ENCODE measurements at regions not wholly inside any gene's neighbourhood (a gene's known extent, or its start where the extent isn't known, plus 50 kb on each side); places are given as distances from the start of the nearest gene placed in this dataset.

DNA sequence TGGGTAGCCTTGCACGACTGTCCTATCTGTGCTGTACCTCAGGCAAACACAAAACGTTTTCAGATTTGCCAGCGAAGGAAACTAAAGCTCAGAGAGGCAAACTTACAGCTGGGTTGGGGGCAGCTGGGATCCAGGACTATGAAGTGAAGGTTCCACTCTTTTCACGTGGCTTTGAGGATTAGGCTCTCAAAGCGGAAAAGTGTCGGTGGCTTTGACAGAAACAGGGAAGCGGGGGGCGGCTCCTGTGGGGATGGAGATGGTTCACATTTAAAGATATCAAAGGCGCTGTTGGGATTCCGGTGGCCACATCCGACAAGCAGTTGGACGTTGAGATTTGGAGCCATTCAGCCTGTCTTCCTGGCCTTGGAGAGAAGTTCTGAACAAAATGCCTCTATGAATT is 958.3 kb upstream of the ZNF722 start:
- Histone ChIP-seq H3K79me2 (ENCODE audit: insufficient read depth, low read length) (no peaks in the 10 kb centered on the region), H3K27me3 (ENCODE audit: low read length) (no peaks in the 10 kb centered on the region), H3K9ac (ENCODE audit: low read length) (no peak overlapping the region), H3K27ac (ENCODE audit: low read depth, low read length) (no peak overlapping the region), H2AFZ (ENCODE audit: low read depth, low read length, severe bottlenecking) (no peak overlapping the region), H3K9me3 (ENCODE audit: insufficient read depth, low read length) (peaks cover 12% of the 10 kb centered on the region; the same call in 1 of the 2 replicates), H3K36me3 (ENCODE audit: low read length) (no peaks in the 10 kb centered on the region), H3K4me3 (ENCODE audit: insufficient read depth, low read length, poor library complexity, severe bottlenecking) (no peak overlapping the region), H3K9me2 (replicated peaks; ENCODE audit: insufficient read depth, low read length) (no peaks in the 10 kb centered on the region), H4K20me1 (ENCODE audit: low read depth, low read length) (no peaks in the 10 kb centered on the region), H3F3A (ENCODE audit: insufficient read depth) (no peaks in the 10 kb centered on the region), H3K4me2 (ENCODE audit: low read depth, low read length, poor library complexity, severe bottlenecking) (no peak overlapping the region)
- no peak for TF ChIP-seq EZH2phosphoT487 (conservative IDR thresholded peaks at IDR 0.05; ENCODE audit: low read length)

DNA sequence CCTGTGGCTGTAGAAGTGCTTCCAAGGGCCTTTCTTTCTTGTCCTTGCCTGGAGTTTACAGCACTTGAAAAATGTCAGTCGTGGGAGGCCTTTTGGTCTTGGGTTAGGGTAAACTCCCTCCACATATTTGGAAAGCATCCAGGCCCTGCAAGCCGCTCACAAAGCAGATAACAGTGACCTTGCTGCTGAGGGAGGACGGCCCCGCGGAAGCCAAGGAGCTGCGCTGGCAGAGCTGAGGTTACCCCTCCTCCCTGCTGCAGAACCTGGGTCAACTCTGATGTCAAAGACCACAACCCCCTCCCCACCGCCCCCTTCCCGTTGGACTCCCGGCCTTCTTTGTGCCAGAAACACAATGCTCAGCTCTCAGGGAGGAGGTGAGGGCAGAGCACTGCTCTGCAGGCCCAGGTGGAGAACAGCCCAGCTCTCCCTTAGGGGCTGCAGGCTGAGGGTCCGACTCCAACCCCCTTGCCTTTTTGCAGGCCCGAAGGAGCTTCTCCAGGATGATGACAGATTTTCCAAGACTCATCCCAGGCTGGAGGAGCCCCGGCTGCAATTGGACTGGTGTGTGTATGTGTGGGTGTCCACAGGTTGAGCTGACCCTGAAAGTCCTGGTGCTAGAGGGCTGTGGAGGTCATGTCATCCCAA is 957.6 kb upstream of the ZNF722 start:
- H3K27ac ChIP-seq (ENCODE audit: low read depth, low read length) = no peak overlapping the region
- H4K20me1 ChIP-seq (ENCODE audit: low read depth, low read length) = no peaks in the 10 kb centered on the region
- H3K9me2 ChIP-seq (replicated peaks; ENCODE audit: insufficient read depth, low read length) = no peaks in the 10 kb centered on the region
- no peaks in the 10 kb centered on the region for H3F3A ChIP-seq (ENCODE audit: insufficient read depth)
- H3K4me2 ChIP-seq (ENCODE audit: low read depth, low read length, poor library complexity, severe bottlenecking) = no peak overlapping the region
- TF ChIP-seq, protein P1, sequence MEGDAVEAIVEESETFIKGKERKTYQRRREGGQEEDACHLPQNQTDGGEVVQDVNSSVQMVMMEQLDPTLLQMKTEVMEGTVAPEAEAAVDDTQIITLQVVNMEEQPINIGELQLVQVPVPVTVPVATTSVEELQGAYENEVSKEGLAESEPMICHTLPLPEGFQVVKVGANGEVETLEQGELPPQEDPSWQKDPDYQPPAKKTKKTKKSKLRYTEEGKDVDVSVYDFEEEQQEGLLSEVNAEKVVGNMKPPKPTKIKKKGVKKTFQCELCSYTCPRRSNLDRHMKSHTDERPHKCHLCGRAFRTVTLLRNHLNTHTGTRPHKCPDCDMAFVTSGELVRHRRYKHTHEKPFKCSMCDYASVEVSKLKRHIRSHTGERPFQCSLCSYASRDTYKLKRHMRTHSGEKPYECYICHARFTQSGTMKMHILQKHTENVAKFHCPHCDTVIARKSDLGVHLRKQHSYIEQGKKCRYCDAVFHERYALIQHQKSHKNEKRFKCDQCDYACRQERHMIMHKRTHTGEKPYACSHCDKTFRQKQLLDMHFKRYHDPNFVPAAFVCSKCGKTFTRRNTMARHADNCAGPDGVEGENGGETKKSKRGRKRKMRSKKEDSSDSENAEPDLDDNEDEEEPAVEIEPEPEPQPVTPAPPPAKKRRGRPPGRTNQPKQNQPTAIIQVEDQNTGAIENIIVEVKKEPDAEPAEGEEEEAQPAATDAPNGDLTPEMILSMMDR (IDR thresholded peaks at IDR 0.05; ENCODE audit: insufficient read depth, low read length, poor library complexity, severe bottlenecking) = no peak
- no peak for TF ChIP-seq EZH2phosphoT487 (conservative IDR thresholded peaks at IDR 0.05; ENCODE audit: low read length)
- no peaks in the 10 kb centered on the region for H3K36me3 ChIP-seq (ENCODE audit: low read length)
- no peaks in the 10 kb centered on the region for H3K79me2 ChIP-seq (ENCODE audit: insufficient read depth, low read length)
- H3K9ac ChIP-seq (ENCODE audit: low read length) = no peak overlapping the region
- no peak overlapping the region for H3K4me3 ChIP-seq (ENCODE audit: insufficient read depth, low read length, poor library complexity, severe bottlenecking)
- H3K27me3 ChIP-seq (ENCODE audit: low read length) = no peaks in the 10 kb centered on the region
- no peak overlapping the region for H2AFZ ChIP-seq (ENCODE audit: low read depth, low read length, severe bottlenecking)
- peaks cover 12% of the 10 kb centered on the region; the same call in 1 of the 2 replicates for H3K9me3 ChIP-seq (ENCODE audit: insufficient read depth, low read length)

DNA sequence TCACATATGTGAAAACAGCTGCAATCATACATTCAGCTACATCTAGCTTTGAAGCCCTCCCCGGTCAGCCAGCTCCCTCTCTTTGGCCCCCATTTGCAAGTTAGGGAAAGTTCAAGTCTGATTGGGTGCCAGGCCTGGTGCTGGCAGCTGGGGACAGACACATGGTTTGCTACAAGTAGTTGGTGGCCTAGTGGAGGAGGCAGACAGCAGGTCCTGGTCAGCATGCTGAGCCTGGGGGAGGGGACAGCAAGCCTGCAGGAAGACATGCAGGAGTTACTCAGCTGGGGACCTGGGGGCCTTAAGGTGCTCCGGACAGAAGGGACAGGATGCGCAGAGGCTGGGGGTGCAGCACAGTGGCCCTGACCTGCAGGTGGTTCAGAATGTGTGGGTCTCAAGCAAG is 956.9 kb upstream of the ZNF722 start:
- Histone ChIP-seq H3K9me3 (ENCODE audit: insufficient read depth, low read length) (peaks cover 12% of the 10 kb centered on the region; the same call in 1 of the 2 replicates), H3K27ac (ENCODE audit: low read depth, low read length) (no peak overlapping the region), H3K36me3 (ENCODE audit: low read length) (no peaks in the 10 kb centered on the region)

More for the DNA sequence above, 956.9 kb upstream of the ZNF722 start:
- Histone ChIP-seq H3K27me3 (ENCODE audit: low read length) (no peaks in the 10 kb centered on the region), H3K4me3 (ENCODE audit: insufficient read depth, low read length, poor library complexity, severe bottlenecking) (no peak overlapping the region), H3K9ac (ENCODE audit: low read length) (no peak overlapping the region), H2AFZ (ENCODE audit: low read depth, low read length, severe bottlenecking) (no peak overlapping the region), H3F3A (ENCODE audit: insufficient read depth) (no peaks in the 10 kb centered on the region), H4K20me1 (ENCODE audit: low read depth, low read length) (no peaks in the 10 kb centered on the region), H3K4me2 (ENCODE audit: low read depth, low read length, poor library complexity, severe bottlenecking) (no peak overlapping the region), H3K9me2 (replicated peaks; ENCODE audit: insufficient read depth, low read length) (no peaks in the 10 kb centered on the region), H3K79me2 (ENCODE audit: insufficient read depth, low read length) (no peaks in the 10 kb centered on the region)
- TF ChIP-seq EZH2phosphoT487 (conservative IDR thresholded peaks at IDR 0.05; ENCODE audit: low read length) = no peak
- TF ChIP-seq, protein P1 (IDR thresholded peaks at IDR 0.05; ENCODE audit: insufficient read depth, low read length, poor library complexity, severe bottlenecking) = no peak
